HCT116 (cell line): ENCODE measurements at regions not wholly inside any gene's neighbourhood (a gene's known extent, or its start where the extent isn't known, plus 50 kb on each side); places are given as distances from the start of the nearest gene placed in this dataset.

Experiments used
- ATAC-seq: fragments of 200-7000 bp; cut with Tn5 transposase; 2 replicates; pipeline ENCODE4 v1.9.1; 2020; ENCODE audit warnings: mild to moderate bottlenecking, moderate library complexity
- BruUV-seq: library from RNA; stranded (reverse); fragments of 400-500 nt; replicated peaks from 2 replicates; lab custom pipeline; 2021; lab: Mats Ljungman, UMichigan
- CTCF ChIA-PET: fragments of 300-600 bp; sonication (Branson Sonifier 250); formaldehyde crosslinking; loops from one replicate; lab custom pipeline; 2021; ENCODE audit warnings: antibody characterized with exemption; lab: Charles Lee
- POLR2A ChIA-PET: fragments of 300-600, 350-600 bp; sonication (Branson Sonifier 250); formaldehyde crosslinking; loops from one replicate; lab custom pipeline; 2021; ENCODE audit warnings: antibody characterized with exemption; lab: Charles Lee
- RAD21 ChIA-PET, 2 experiments: fragments of 300-600 bp; sonication (Branson Sonifier 250); formaldehyde crosslinking; loops; one replicate each; lab custom pipeline; 2023; ENCODE audit warnings: low total read pairs in 2 of 2; ENCODE audit not compliant: uncharacterized antibody in 2 of 2, unreplicated experiment in 2 of 2, low non-redundant PET in 1 of 2; lab: Charles Lee
- DNase-seq: peaks from one replicate; pipeline ENCODE4 v3.0.0-alpha.2; 2010; ENCODE audit warnings: low read depth, low spot score
- H2AFZ ChIP-seq: fragments of 200-600 bp; shearing (Covaris generic), sonication (generic); 2 replicates; pipeline ENCODE4 v1.6.1; 2017; ENCODE audit warnings: low read depth, mixed run types, mixed read lengths, antibody characterized with exemption, low read length; ENCODE audit not compliant: poor library complexity, severe bottlenecking
- H3K27ac ChIP-seq: 2 replicates; pipeline ENCODE4 v1.5.1; 2012; ENCODE audit warnings: low read depth, low read length
- H3K27me3 ChIP-seq: fragments of 200-600 bp; sonication (generic); 2 replicates; pipeline ENCODE4 v1.6.1; 2016; ENCODE audit warnings: mixed run types, low read length, mixed read lengths; ENCODE audit not compliant: insufficient read depth
- H3K36me3 ChIP-seq, 2 experiments: fragments of 200-500 bp in 1 of 2; fragments of 200-600 bp in 1 of 2; sonication (Bioruptor generic) in 1 of 2; sonication (generic) in 1 of 2; 2 replicates each; pipeline versions ENCODE4 v1.5.1 to v1.6.1; 2014 to 2016; ENCODE audit warnings: low read length in 2 of 2, inconsistent platforms in 1 of 2, mixed read lengths in 1 of 2, mixed run types in 1 of 2; ENCODE audit not compliant: insufficient read depth in 2 of 2, control insufficient read depth in 1 of 2
- H3K4me1 ChIP-seq, 2 experiments: fragments of 200-600 bp in 1 of 2; sonication (generic) in 1 of 2; 2 replicates each; pipeline versions ENCODE4 v1.5.1 to v1.6.1; 2012 to 2017; ENCODE audit warnings: low read length in 2 of 2, inconsistent platforms in 1 of 2, mild to moderate bottlenecking in 1 of 2, mixed read lengths in 1 of 2, mixed run types in 1 of 2, moderate library complexity in 1 of 2; ENCODE audit not compliant: insufficient read depth in 2 of 2, control insufficient read depth in 1 of 2
- H3K4me2 ChIP-seq: fragments of 200-600 bp; sonication (generic); 2 replicates; pipeline ENCODE4 v1.6.1; 2017; ENCODE audit warnings: mixed run types, low read length, mixed read lengths
- H3K4me3 ChIP-seq, 2 experiments: fragments of 200-600 bp in 1 of 2; sonication (generic) in 1 of 2; replicated peaks in 1 of 2; 2 replicates each; pipeline ENCODE4 v1.5.1; 2011 to 2016; ENCODE audit warnings: low read length in 2 of 2, control low read depth in 1 of 2, low read depth in 1 of 2, mild to moderate bottlenecking in 1 of 2, mixed read lengths in 1 of 2, mixed run types in 1 of 2
- H3K79me2 ChIP-seq: fragments of 200-600 bp; sonication (generic); 2 replicates; pipeline ENCODE4 v1.6.1; 2017; ENCODE audit warnings: mild to moderate bottlenecking, mixed run types, low read length, moderate library complexity, mixed read lengths; ENCODE audit not compliant: insufficient read depth
- H3K9ac ChIP-seq: fragments of 200-600 bp; sonication (generic); 2 replicates; pipeline ENCODE4 v1.6.1; 2016; ENCODE audit warnings: low read length, mixed read lengths
- H3K9me2 ChIP-seq: fragments of 200-600 bp; sonication (generic), shearing (Covaris generic); 2 replicates; pipeline ENCODE4 v1.6.1; 2017; ENCODE audit warnings: mixed run types, mild to moderate bottlenecking, moderate library complexity; ENCODE audit not compliant: insufficient read depth
- H3K9me3 ChIP-seq, 2 experiments: fragments of 200-500 bp in 1 of 2; fragments of 200-600 bp in 1 of 2; sonication (Bioruptor generic) in 1 of 2; sonication (generic) in 1 of 2; 2 replicates each; pipeline ENCODE4 v1.6.1; 2014 to 2017; ENCODE audit warnings: low read length in 2 of 2, mixed read lengths in 2 of 2, inconsistent platforms in 1 of 2, low read depth in 1 of 2, mild to moderate bottlenecking in 1 of 2, mixed run types in 1 of 2, moderate library complexity in 1 of 2; ENCODE audit not compliant: control insufficient read depth in 1 of 2, insufficient read depth in 1 of 2
- H4K20me1 ChIP-seq: fragments of 200-600 bp; sonication (generic), shearing (Covaris generic); 2 replicates; pipeline ENCODE4 v1.6.1; 2017; ENCODE audit warnings: mixed run types, mild to moderate bottlenecking, moderate library complexity; ENCODE audit not compliant: insufficient read depth
- ATF3 ChIP-seq: IDR thresholded peaks from 2 replicates; pipeline ENCODE4 v1.6.1; 2012
- CEBPB ChIP-seq: IDR thresholded peaks from 2 replicates; pipeline ENCODE4 v1.6.1; 2012; ENCODE audit warnings: low read depth
- EGR1 ChIP-seq: IDR thresholded peaks from 2 replicates; pipeline ENCODE4 v1.6.1; 2012; ENCODE audit warnings: low read depth
- ELF1 ChIP-seq: IDR thresholded peaks from 2 replicates; pipeline ENCODE4 v1.6.1; 2012; ENCODE audit warnings: low read depth, borderline replicate concordance
- EZH2phosphoT487 ChIP-seq: fragments of 200-600 bp; IDR thresholded peaks from 2 replicates; pipeline ENCODE4 v1.6.1; 2018; ENCODE audit warnings: antibody characterized with exemption, borderline replicate concordance
- POLR2A ChIP-seq: IDR thresholded peaks from 2 replicates; pipeline ENCODE4 v1.7.0; 2011; ENCODE audit warnings: borderline replicate concordance; ENCODE audit not compliant: insufficient read depth, insufficient read length; ENCODE audit errors: extremely low read depth
- POLR2AphosphoS5 ChIP-seq: IDR thresholded peaks from 2 replicates; pipeline ENCODE4 v1.6.1; 2011; ENCODE audit warnings: mild to moderate bottlenecking, low read depth, low read length, moderate library complexity
- RAD21 ChIP-seq: IDR thresholded peaks from 2 replicates; pipeline ENCODE4 v1.6.1; 2012; ENCODE audit warnings: low read depth, mild to moderate bottlenecking
- REST ChIP-seq: IDR thresholded peaks from 2 replicates; pipeline ENCODE4 v1.6.1; 2012; ENCODE audit warnings: low read depth
- SIN3A ChIP-seq: IDR thresholded peaks from 2 replicates; pipeline ENCODE4 v1.6.1; 2012; ENCODE audit warnings: low read depth
- SP1 ChIP-seq: IDR thresholded peaks from 2 replicates; pipeline ENCODE4 v1.6.1; 2012; ENCODE audit warnings: low read depth
- SRF ChIP-seq: IDR thresholded peaks from 2 replicates; pipeline ENCODE4 v1.6.1; 2012; ENCODE audit warnings: low read depth
- TCF7L2 ChIP-seq: IDR thresholded peaks from 2 replicates; pipeline ENCODE4 v1.7.0; 2011; ENCODE audit warnings: borderline replicate concordance, inconsistent platforms; ENCODE audit not compliant: insufficient read depth, insufficient read length; ENCODE audit errors: extremely low read depth
- YY1 ChIP-seq: IDR thresholded peaks from 2 replicates; pipeline ENCODE4 v1.6.1; 2011; ENCODE audit warnings: low read length, low read depth, moderate library complexity, mild to moderate bottlenecking; ENCODE audit not compliant: insufficient replicate concordance; ENCODE audit errors: extremely low read depth
- ZBTB33 ChIP-seq: IDR thresholded peaks from 2 replicates; pipeline ENCODE4 v1.6.1; 2011; ENCODE audit warnings: mild to moderate bottlenecking, low read length, moderate library complexity; ENCODE audit not compliant: insufficient replicate concordance; ENCODE audit errors: extremely low read depth
- ZFX ChIP-seq: fragments of 450-650 bp; IDR thresholded peaks from 2 replicates; pipeline ENCODE4 v1.6.1; 2017
- ZNF274 ChIP-seq: fragments of 200-500 bp; sonication (Bioruptor generic); IDR thresholded peaks from 2 replicates; pipeline ENCODE4 v1.6.1; 2014; ENCODE audit warnings: mild to moderate bottlenecking, low read depth, low read length, inconsistent platforms
- intact Hi-C: fragments of 100-400 bp; cut with micrococcal nuclease; formaldehyde crosslinking; loops from 2 replicates; pipeline ENCODE4 v1.10.0; 2022
- TF ChIP-seq, protein P1 (sequence below): IDR thresholded peaks from 2 replicates; pipeline ENCODE4 v1.6.1; 2012

- POLR2A ChIA-PET: no interaction called here
- BruUV-seq: no TSS peak
- H3K4me2 ChIP-seq: no peak overlapping the region
- TF ChIP-seq ATF3 (no peak), EGR1 (no peak), ZNF274 (no peak), SRF (no peak), REST (no peak), POLR2A (no peak), SIN3A (no peak), SP1 (no peak), ZFX (no peak), YY1 (no peak), RAD21 (no peak), POLR2AphosphoS5 (no peak), CEBPB (no peak), TCF7L2 (no peak), ELF1 (no peak), EZH2phosphoT487 (no peak), ZBTB33 (no peak)
- TF ChIP-seq, protein P1, sequence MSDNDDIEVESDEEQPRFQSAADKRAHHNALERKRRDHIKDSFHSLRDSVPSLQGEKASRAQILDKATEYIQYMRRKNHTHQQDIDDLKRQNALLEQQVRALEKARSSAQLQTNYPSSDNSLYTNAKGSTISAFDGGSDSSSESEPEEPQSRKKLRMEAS: no peak
Observed at GRCh38 chr5:31122998-31123951, 70.2 kb upstream of the CDH6 start.

More at GRCh38 chr5:31122998-31123951, 70.2 kb upstream of the CDH6 start:
- Histone ChIP-seq H3K9me3 (peaks cover 0 to 30% of the 10 kb centered on the region in 2 experiments; a peak in 2 of 4 replicates), H3K4me1 (no peaks in the 10 kb centered on the region), H3K27me3 (no peaks in the 10 kb centered on the region), H4K20me1 (no peaks in the 10 kb centered on the region), H3K9me2 (no peaks in the 10 kb centered on the region), H3K79me2 (no peaks in the 10 kb centered on the region), H3K27ac (no peak overlapping the region), H2AFZ (no peak overlapping the region), H3K9ac (no peak overlapping the region), H3K36me3 (no peaks in the 10 kb centered on the region), H3K4me3 (no peak overlapping the region)
- no peak for ATAC-seq
- ChIA-PET RAD21 (no interaction called here), CTCF (no interaction called here)
- intact Hi-C loops: no loop called here
- no peak for DNase-seq
